ENCODE measurements at regions not wholly inside any gene's neighbourhood (a gene's known extent, or its start where the extent isn't known, plus 50 kb on each side); places are given as distances from the start of the nearest gene placed in this dataset.

DNA sequence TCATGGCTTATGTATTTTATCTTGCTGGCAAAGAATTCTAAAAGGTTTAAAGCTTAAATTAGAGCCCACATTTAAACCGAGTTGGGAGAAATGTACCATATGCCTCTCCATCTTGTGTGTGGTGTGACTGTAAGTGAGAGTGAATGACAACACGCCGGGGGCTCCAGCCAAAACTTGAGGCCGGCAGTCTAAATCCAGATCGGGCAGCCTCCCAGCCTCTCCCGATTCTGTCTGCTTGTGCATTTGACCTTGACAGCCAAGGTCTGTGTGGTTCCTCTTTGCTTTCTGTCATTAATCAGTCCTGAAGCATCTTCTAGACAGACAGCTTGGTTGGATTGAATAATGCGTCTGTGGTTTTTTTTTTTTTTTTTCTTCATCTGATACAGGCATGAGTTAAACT, 1093.2 kb upstream of the EEF2KMT start:
- TF ChIP-seq, protein P1, sequence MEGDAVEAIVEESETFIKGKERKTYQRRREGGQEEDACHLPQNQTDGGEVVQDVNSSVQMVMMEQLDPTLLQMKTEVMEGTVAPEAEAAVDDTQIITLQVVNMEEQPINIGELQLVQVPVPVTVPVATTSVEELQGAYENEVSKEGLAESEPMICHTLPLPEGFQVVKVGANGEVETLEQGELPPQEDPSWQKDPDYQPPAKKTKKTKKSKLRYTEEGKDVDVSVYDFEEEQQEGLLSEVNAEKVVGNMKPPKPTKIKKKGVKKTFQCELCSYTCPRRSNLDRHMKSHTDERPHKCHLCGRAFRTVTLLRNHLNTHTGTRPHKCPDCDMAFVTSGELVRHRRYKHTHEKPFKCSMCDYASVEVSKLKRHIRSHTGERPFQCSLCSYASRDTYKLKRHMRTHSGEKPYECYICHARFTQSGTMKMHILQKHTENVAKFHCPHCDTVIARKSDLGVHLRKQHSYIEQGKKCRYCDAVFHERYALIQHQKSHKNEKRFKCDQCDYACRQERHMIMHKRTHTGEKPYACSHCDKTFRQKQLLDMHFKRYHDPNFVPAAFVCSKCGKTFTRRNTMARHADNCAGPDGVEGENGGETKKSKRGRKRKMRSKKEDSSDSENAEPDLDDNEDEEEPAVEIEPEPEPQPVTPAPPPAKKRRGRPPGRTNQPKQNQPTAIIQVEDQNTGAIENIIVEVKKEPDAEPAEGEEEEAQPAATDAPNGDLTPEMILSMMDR (IDR thresholded peaks at IDR 0.05): no peak
- no peak for TF ChIP-seq POLR2A (IDR thresholded peaks at IDR 0.05)
